Islet of Langerhans (tissue), 1 donor: ENCODE measurements at regions not wholly inside any gene's neighbourhood (a gene's known extent, or its start where the extent isn't known, plus 50 kb on each side); places are given as distances from the start of the nearest gene placed in this dataset.
"Not testable (repeated sequence)": the region's sequence is repeated elsewhere in the genome, so short reads cannot be mapped to it uniquely, and the experiment has no call there.

Experiments
- FAIRE-seq: peaks from one replicate; lab custom pipeline; 2011; peaks lifted over from hg19 to GRCh38; lab: Jason Lieb, UNC

GRCh38 chr1:101122452-101123166, 97.0 kb upstream of the DPH5 start:
- FAIRE-seq = no peak

GRCh38 chr1:101121975-101122374, 96.4 kb upstream of the DPH5 start:
- FAIRE-seq = no peak

GRCh38 chr1:101121504-101121903, 95.9 kb upstream of the DPH5 start:
- no peak for FAIRE-seq

- FAIRE-seq = no peak
Measured at GRCh38 chr1:101120868-101121267, 95.3 kb upstream of the DPH5 start.

- FAIRE-seq = no peak
Measured at GRCh38 chr1:101119289-101119688, 93.7 kb upstream of the DPH5 start.

- FAIRE-seq = no peak
Measured at GRCh38 chr1:101116006-101116405, 90.4 kb upstream of the DPH5 start.

- no peak for FAIRE-seq
Measured at GRCh38 chr1:101115112-101115511, 89.5 kb upstream of the DPH5 start.

- FAIRE-seq = not testable (repeated sequence)
Measured at GRCh38 chr1:101114128-101114527, 88.5 kb upstream of the DPH5 start.

GRCh38 chr1:101112051-101112780, 86.6 kb upstream of the DPH5 start:
- FAIRE-seq = peak; percentile 85

GRCh38 chr1:101111461-101111860, 85.9 kb upstream of the DPH5 start:
- FAIRE-seq = no peak

- no peak for FAIRE-seq
Measured at GRCh38 chr1:101109791-101110190, 84.2 kb upstream of the DPH5 start.

- FAIRE-seq = no peak
Measured at GRCh38 chr1:101108111-101108500, 82.5 kb upstream of the DPH5 start.

GRCh38 chr1:101107496-101108110, 82.0 kb upstream of the DPH5 start:
- FAIRE-seq = no peak

- no peak for FAIRE-seq
Measured at GRCh38 chr1:101105877-101106276, 80.3 kb upstream of the DPH5 start.

- FAIRE-seq = peak; percentile 75
Measured at GRCh38 chr1:101102426-101103156, 77.0 kb upstream of the DPH5 start.

- FAIRE-seq = no peak
Measured at GRCh38 chr1:101101360-101101759, 75.8 kb upstream of the DPH5 start.

- no peak for FAIRE-seq
Measured at GRCh38 chr1:101100674-101101073, 75.1 kb upstream of the DPH5 start.

- FAIRE-seq = no peak
Measured at GRCh38 chr1:101098907-101099306, 73.3 kb upstream of the DPH5 start.

GRCh38 chr1:101098327-101098726, 72.7 kb upstream of the DPH5 start:
- FAIRE-seq = no peak

GRCh38 chr1:101089613-101090338, 64.2 kb upstream of the DPH5 start:
- no peak for FAIRE-seq

GRCh38 chr1:101088431-101088830, 62.8 kb upstream of the DPH5 start:
- FAIRE-seq = no peak

- no peak for FAIRE-seq
Measured at GRCh38 chr1:101086783-101087182, 61.2 kb upstream of the DPH5 start.
